ENCODE measurements at regions not wholly inside any gene's neighbourhood (a gene's known extent, or its start where the extent isn't known, plus 50 kb on each side); places are given as distances from the start of the nearest gene placed in this dataset.

- Mint-ChIP-seq H3K27ac (ENCODE audit: low read depth, unreplicated experiment) (no peak overlapping the region), H3K9me3 (ENCODE audit: unreplicated experiment) (peaks cover 17% of the 10 kb centered on the region), H3K4me1 (ENCODE audit: insufficient read depth, unreplicated experiment) (peaks cover 18% of the 10 kb centered on the region), H3K36me3 (ENCODE audit: insufficient read depth, unreplicated experiment) (no peaks in the 10 kb centered on the region), H3K27me3 (ENCODE audit: insufficient read depth, unreplicated experiment) (no peaks in the 10 kb centered on the region), H3K4me3 (ENCODE audit: unreplicated experiment) (no peak overlapping the region)
- no TSS peak for BruUV-seq (replicated peaks)
- POLR2A ChIA-PET = no interaction called here
- CTCF ChIA-PET = interaction anchor here (0.5 to 0.7 kb wide), 2 partner anchors 849 to 1900 kb away, joined by 3 read pairs; no protein-coding TSS in a partner anchor
- intact Hi-C loops (cut with micrococcal nuclease) = no loop called here
- DNase-seq (ENCODE audit: unreplicated experiment) = no peak
- no peak for TF ChIP-seq CTCF (IDR thresholded peaks at IDR 0.05; ENCODE audit: unreplicated experiment)
These were observed 634.8 kb upstream of the ZEB2 start for GRCh38 chr2:145154731-145155130.

GRCh38 chr2:145146691-145147090 lies 626.8 kb upstream of the ZEB2 start:
- peaks cover 5% of the 10 kb centered on the region for H3K9me3 Mint-ChIP-seq (ENCODE audit: unreplicated experiment)
- BruUV-seq (replicated peaks) = no TSS peak
- CTCF ChIA-PET = no interaction called here
- no peak overlapping the region for H3K27ac Mint-ChIP-seq (ENCODE audit: low read depth, unreplicated experiment)
- TF ChIP-seq CTCF (IDR thresholded peaks at IDR 0.05; ENCODE audit: unreplicated experiment) = no peak
- no peaks in the 10 kb centered on the region for H3K36me3 Mint-ChIP-seq (ENCODE audit: insufficient read depth, unreplicated experiment)
- H3K4me1 Mint-ChIP-seq (ENCODE audit: insufficient read depth, unreplicated experiment) = no peaks in the 10 kb centered on the region
- H3K4me3 Mint-ChIP-seq (ENCODE audit: unreplicated experiment) = no peak overlapping the region
- no peaks in the 10 kb centered on the region for H3K27me3 Mint-ChIP-seq (ENCODE audit: insufficient read depth, unreplicated experiment)
- POLR2A ChIA-PET = no interaction called here
- no peak for DNase-seq (ENCODE audit: unreplicated experiment)
- intact Hi-C loops (cut with micrococcal nuclease) = no loop called here

- no TSS peak for BruUV-seq (replicated peaks)
- H3K27me3 Mint-ChIP-seq (ENCODE audit: insufficient read depth, unreplicated experiment) = no peaks in the 10 kb centered on the region
- no peak overlapping the region for H3K27ac Mint-ChIP-seq (ENCODE audit: low read depth, unreplicated experiment)
- no peaks in the 10 kb centered on the region for H3K36me3 Mint-ChIP-seq (ENCODE audit: insufficient read depth, unreplicated experiment)
- DNase-seq (ENCODE audit: unreplicated experiment) = no peak
- no peaks in the 10 kb centered on the region for H3K9me3 Mint-ChIP-seq (ENCODE audit: unreplicated experiment)
- intact Hi-C loops (cut with micrococcal nuclease) = no loop called here
- H3K4me3 Mint-ChIP-seq (ENCODE audit: unreplicated experiment) = no peak overlapping the region
- ChIA-PET POLR2A (interaction anchor here (0.6 to 0.8 kb wide), 3 partner anchors 17 to 689 kb away, joined by 3 read pairs; no protein-coding TSS in a partner anchor), CTCF (interaction anchor here (0.6 to 0.8 kb wide), 3 partner anchors 15 to 739 kb away, joined by 3 to 5 read pairs (median 4); no protein-coding TSS in a partner anchor)
- no peaks in the 10 kb centered on the region for H3K4me1 Mint-ChIP-seq (ENCODE audit: insufficient read depth, unreplicated experiment)
- no peak for TF ChIP-seq CTCF (IDR thresholded peaks at IDR 0.05; ENCODE audit: unreplicated experiment)
These were observed 624.3 kb upstream of the ZEB2 start for GRCh38 chr2:145144131-145144728.

- Mint-ChIP-seq H3K9me3 (ENCODE audit: unreplicated experiment) (no peaks in the 10 kb centered on the region), H3K4me1 (ENCODE audit: insufficient read depth, unreplicated experiment) (no peaks in the 10 kb centered on the region), H3K4me3 (ENCODE audit: unreplicated experiment) (no peak overlapping the region), H3K36me3 (ENCODE audit: insufficient read depth, unreplicated experiment) (no peaks in the 10 kb centered on the region), H3K27ac (ENCODE audit: low read depth, unreplicated experiment) (peak overlapping the region; percentile 24), H3K27me3 (ENCODE audit: insufficient read depth, unreplicated experiment) (no peaks in the 10 kb centered on the region)
- intact Hi-C loops (cut with micrococcal nuclease) = no loop called here
- BruUV-seq (replicated peaks) = no TSS peak
- ChIA-PET CTCF (interaction anchor here (0.6 kb wide), 1 partner anchor 1968 kb away, joined by 4 read pairs; no protein-coding TSS in a partner anchor), POLR2A (no interaction called here)
- TF ChIP-seq CTCF (IDR thresholded peaks at IDR 0.05; ENCODE audit: unreplicated experiment) = no peak
- DNase-seq (ENCODE audit: unreplicated experiment) = peak; percentile 12
These were observed 622.1 kb upstream of the ZEB2 start for GRCh38 chr2:145141981-145142380.

All from MCF 10A (cell line).